ENCODE measurements at regions not wholly inside any gene's neighbourhood (a gene's known extent, or its start where the extent isn't known, plus 50 kb on each side); places are given as distances from the start of the nearest gene placed in this dataset.

DNA sequence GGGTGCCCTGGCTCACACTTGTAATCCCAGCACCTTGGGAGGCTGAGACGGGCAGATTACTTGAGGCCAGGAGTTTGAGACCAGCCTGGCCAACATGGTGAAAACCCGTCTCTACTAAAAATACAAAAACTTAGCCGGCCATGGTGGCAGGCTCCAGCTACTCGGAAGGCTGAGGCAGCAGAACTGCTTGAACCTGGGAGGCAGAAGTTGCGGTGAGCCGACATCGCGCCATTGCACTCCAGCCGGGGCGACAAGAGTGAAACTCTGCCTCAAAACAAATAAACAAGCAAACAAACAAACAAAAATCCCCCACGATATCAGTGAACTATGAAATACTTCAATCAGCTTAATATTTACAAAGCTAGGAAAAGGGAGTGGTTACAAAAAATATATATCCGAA lies 382.3 kb upstream of the KCND2 start:
- no peak for TF ChIP-seq CTCF (conservative IDR thresholded peaks at IDR 0.05; ENCODE audit: low read length)
- no peak for TF ChIP-seq EZH2phosphoT487 (IDR thresholded peaks at IDR 0.05; ENCODE audit: borderline replicate concordance)

Data from Loucy (cell line).